T1000 (cell line): ENCODE measurements at regions not wholly inside any gene's neighbourhood (a gene's known extent, or its start where the extent isn't known, plus 50 kb on each side); places are given as distances from the start of the nearest gene placed in this dataset.

Experiments used
- DNase-seq: peaks from one replicate; lab custom pipeline; 2025; ENCODE audit warnings: mixed read lengths; lab: John Stamatoyannopoulos, UW

GRCh38 chr3:159620873-159621272 is 367.8 kb upstream of the IL12A start:
- no peak for DNase-seq

GRCh38 chr3:159624616-159625015 is 364.0 kb upstream of the IL12A start:
- no peak for DNase-seq

GRCh38 chr3:159625594-159625993 is 363.0 kb upstream of the IL12A start:
- DNase-seq = no peak

GRCh38 chr3:159626598-159626997 is 362.0 kb upstream of the IL12A start:
- no peak for DNase-seq

- no peak for DNase-seq
Measured at GRCh38 chr3:159627229-159627628, 361.4 kb upstream of the IL12A start.

- no peak for DNase-seq
Measured at GRCh38 chr3:159627634-159628033, 361.0 kb upstream of the IL12A start.

- no peak for DNase-seq
Measured at GRCh38 chr3:159629329-159630084, 359.1 kb upstream of the IL12A start.

- DNase-seq = no peak
Measured at GRCh38 chr3:159631226-159631625, 357.4 kb upstream of the IL12A start.

- no peak for DNase-seq
Measured at GRCh38 chr3:159632128-159632527, 356.5 kb upstream of the IL12A start.

- no peak for DNase-seq
Measured at GRCh38 chr3:159632851-159633250, 355.8 kb upstream of the IL12A start.

GRCh38 chr3:159634483-159634882 is 354.2 kb upstream of the IL12A start:
- DNase-seq = no peak

GRCh38 chr3:159635047-159635641 is 353.5 kb upstream of the IL12A start:
- no peak for DNase-seq

GRCh38 chr3:159637883-159638542 is 350.6 kb upstream of the IL12A start:
- DNase-seq = no peak

- no peak for DNase-seq
Measured at GRCh38 chr3:159640225-159640624, 348.4 kb upstream of the IL12A start.

- no peak for DNase-seq
Measured at GRCh38 chr3:159643406-159643805, 345.2 kb upstream of the IL12A start.

- peak; percentile 10 for DNase-seq
Measured at GRCh38 chr3:159645874-159646273, 342.8 kb upstream of the IL12A start.

GRCh38 chr3:159649951-159650350 is 338.7 kb upstream of the IL12A start:
- DNase-seq = no peak

GRCh38 chr3:159650726-159651125 is 337.9 kb upstream of the IL12A start:
- no peak for DNase-seq

- no peak for DNase-seq
Measured at GRCh38 chr3:159652452-159652851, 336.2 kb upstream of the IL12A start.

- DNase-seq = no peak
Measured at GRCh38 chr3:159654183-159655134, 334.2 kb upstream of the IL12A start.

- DNase-seq = no peak
Measured at GRCh38 chr3:159655202-159655601, 333.4 kb upstream of the IL12A start.

GRCh38 chr3:159657176-159657575 is 331.5 kb upstream of the IL12A start:
- DNase-seq = no peak
